Heart right ventricle (tissue), 16 donors: ENCODE measurements at regions not wholly inside any gene's neighbourhood (a gene's known extent, or its start where the extent isn't known, plus 50 kb on each side); places are given as distances from the start of the nearest gene placed in this dataset.

Source experiments
- ATAC-seq, 8 donors: fragments of 200-7000 bp; cut with Tn5 transposase; one replicate each; pipeline ENCODE4 v1.9.1; 2020; ENCODE audit warnings: mild to moderate bottlenecking in 8 of 8, moderate library complexity in 8 of 8, moderate number of reproducible peaks in 1 of 8
- DNase-seq, 2 donors: peaks; one replicate each; pipeline ENCODE4 v3.0.0-alpha.2; 2020
- H3K27ac ChIP-seq, 10 donors: fragments of 200-600 bp; sonication (generic) in 2 of 10; one replicate each; pipeline versions ENCODE4 v1.5.0 to v1.8.0; 2020 to 2022; ENCODE audit warnings: mild to moderate bottlenecking in 3 of 10
- H3K27me3 ChIP-seq, 7 donors: fragments of 200-600 bp; one replicate each; pipeline ENCODE4 v1.8.0; 2021 to 2022; ENCODE audit warnings: mild to moderate bottlenecking in 2 of 7
- H3K36me3 ChIP-seq, 9 donors: fragments of 200-600 bp; sonication (generic) in 1 of 9; one replicate each; pipeline versions ENCODE4 v1.5.0 to v1.8.0; 2020 to 2022; ENCODE audit warnings: mild to moderate bottlenecking in 2 of 9
- H3K4me1 ChIP-seq, 9 donors: fragments of 200-600 bp; sonication (generic) in 1 of 9; one replicate each; pipeline versions ENCODE4 v1.5.0 to v1.8.0; 2020 to 2022; ENCODE audit warnings: mild to moderate bottlenecking in 4 of 9
- H3K4me3 ChIP-seq, 10 donors: fragments of 200-600 bp; sonication (generic) in 2 of 10; one replicate each; pipeline versions ENCODE4 v1.5.0 to v1.8.0; 2020 to 2022; ENCODE audit warnings: mild to moderate bottlenecking in 7 of 10, moderate library complexity in 2 of 10
- H3K9me3 ChIP-seq, 11 donors: fragments of 200-600 bp in 10 of 11; sonication (generic) in 2 of 11; one replicate each; pipeline versions ENCODE4 v1.5.0 to v1.8.0; 2013 to 2022; ENCODE audit warnings: mild to moderate bottlenecking in 2 of 11, control low read depth in 1 of 11, moderate library complexity in 1 of 11
- WGBS, 2 donors: extraction: QIAGEN DNeasy Blood & Tissue Kit; methylation state at CpG; one replicate each; pipeline ENCODE4 v1.1.7; 2013; ENCODE audit warnings: inconsistent platforms in 1 of 2; 5-methylcytosine and 5-hydroxymethylcytosine counted together
- intact Hi-C, 10 donors: fragments of 100-400 bp; cut with DNase I; formaldehyde crosslinking; loops; one replicate each; pipeline versions ENCODE4 v1.11.1 to v1.14.2; 2022
- TF ChIP-seq, protein P1 (sequence below), 9 donors: fragments of 200-600 bp; sonication (generic) in 2 of 9; IDR thresholded peaks; one replicate each; pipeline versions ENCODE4 v1.5.0 to v1.8.0; 2021 to 2022; ENCODE audit warnings: antibody characterized with exemption in 9 of 9, mild to moderate bottlenecking in 5 of 9, moderate library complexity in 1 of 9
- donor health status: Arrhythmogenic right ventricular cardiomyopathy.
- donor health status: ischemic (EF 13 %, LVEDD 7.1; RV severe dilation, severe dysfunction).
- donor health status: healthy with polysubstance abuse.
- donor health status: DM: no; HTN: yes; CAD: no.
- donor health status: DM: no; HTN: no; CAD: no.
- donor health status: ischemic (EF 25% LVEDD 6.9; RV normal size, moderate dysfunction).
- donor health status: ischemic (EF 25% LVEDD 5.7; RV mildly dilated, moderate dysfunction).
- donor health status: healthy.
- donor health status: DM: yes; HTN: yes; CAD: no.
- donor health status: Ischemic cardiomyopathy.
- donor health status: ischemic (EF 35%, LVEDD 5.7; RV mildly dilated, moderate dysfunction).
- donor health status: nonischemic (EF 11% LVEDD 7.7; RV severe dilation, severe dysfunction).
- donor health status: DM: yes; HTN: yes; CAD: no.
- donor health status: PGD.
- donor health status: ischemic (EF 29% LVEDD 5.4; RV normal size, mild dysfunction).
- donor health status: nonischemic (EF 23%, LVEDD 6.1; RV moderate dilation, normal function).

DNA sequence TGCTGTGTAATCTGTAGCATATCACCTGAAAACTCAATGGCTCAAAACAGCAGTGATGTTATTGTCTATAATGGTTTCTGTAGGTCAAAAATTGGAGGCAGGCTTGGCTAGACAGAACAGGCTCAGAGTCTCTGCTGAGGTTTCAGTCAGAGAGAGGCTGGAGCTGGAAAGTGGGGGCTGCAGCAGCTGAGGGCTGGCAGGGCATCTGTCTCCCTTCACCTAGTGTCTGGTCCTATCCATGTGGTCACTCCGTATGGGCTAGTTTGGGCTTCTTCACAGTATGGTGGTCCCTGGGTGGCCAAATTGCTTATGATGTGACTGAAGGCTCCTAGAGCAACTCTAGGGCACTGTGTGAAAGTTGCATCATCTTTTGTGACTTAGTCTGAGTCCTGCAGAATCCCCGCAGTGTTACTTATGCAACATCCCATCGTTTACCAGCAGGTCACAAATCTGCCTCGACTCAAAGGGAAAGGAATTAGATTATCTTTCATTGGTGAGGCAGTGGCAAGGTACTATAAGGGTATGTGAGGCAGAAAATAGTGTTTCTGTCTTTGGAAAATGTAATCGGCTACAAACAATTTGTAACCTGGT, 497.0 kb downstream of the EPHA7 start:
- 63 to 74% methylated on average over 5 of the region's 5 CpGs for WGBS, 2 donors
- intact Hi-C loops: no loop called here

DNA sequence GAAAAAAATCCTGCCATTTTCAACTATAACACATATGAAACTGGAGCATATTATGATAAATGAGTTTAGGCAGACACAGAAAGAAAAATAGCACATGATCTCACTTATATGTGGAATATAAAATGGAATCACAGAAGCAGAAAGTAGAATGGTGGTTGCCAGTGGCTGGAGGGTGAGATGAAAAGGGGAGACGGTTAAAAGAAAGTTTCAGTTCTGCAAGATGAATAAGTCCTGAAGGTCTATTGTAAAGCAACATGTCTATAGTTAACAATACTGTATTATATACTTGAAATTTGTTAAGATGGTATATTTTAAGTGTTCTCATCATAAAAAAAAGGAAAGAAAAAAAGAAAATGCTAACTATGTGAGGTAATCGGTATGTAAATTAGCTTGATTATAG, 503.9 kb downstream of the EPHA7 start:
- no peaks in the 10 kb centered on the region for H3K36me3 ChIP-seq
- H3K27ac ChIP-seq: no peak overlapping the region
- intact Hi-C loops: no loop called here
- H3K4me1 ChIP-seq: no peaks in the 10 kb centered on the region
- no peak for DNase-seq
- ATAC-seq: no peak
- H3K4me3 ChIP-seq: no peak overlapping the region
- H3K27me3 ChIP-seq: no peaks in the 10 kb centered on the region
- H3K9me3 ChIP-seq: no peaks in the 10 kb centered on the region
- TF ChIP-seq, protein P1, sequence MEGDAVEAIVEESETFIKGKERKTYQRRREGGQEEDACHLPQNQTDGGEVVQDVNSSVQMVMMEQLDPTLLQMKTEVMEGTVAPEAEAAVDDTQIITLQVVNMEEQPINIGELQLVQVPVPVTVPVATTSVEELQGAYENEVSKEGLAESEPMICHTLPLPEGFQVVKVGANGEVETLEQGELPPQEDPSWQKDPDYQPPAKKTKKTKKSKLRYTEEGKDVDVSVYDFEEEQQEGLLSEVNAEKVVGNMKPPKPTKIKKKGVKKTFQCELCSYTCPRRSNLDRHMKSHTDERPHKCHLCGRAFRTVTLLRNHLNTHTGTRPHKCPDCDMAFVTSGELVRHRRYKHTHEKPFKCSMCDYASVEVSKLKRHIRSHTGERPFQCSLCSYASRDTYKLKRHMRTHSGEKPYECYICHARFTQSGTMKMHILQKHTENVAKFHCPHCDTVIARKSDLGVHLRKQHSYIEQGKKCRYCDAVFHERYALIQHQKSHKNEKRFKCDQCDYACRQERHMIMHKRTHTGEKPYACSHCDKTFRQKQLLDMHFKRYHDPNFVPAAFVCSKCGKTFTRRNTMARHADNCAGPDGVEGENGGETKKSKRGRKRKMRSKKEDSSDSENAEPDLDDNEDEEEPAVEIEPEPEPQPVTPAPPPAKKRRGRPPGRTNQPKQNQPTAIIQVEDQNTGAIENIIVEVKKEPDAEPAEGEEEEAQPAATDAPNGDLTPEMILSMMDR (IDR thresholded peaks at IDR 0.05): no peak
- WGBS, 2 donors: 94 to 96% methylated on average over 2 of the region's 2 CpGs

More for the DNA sequence above, 497.0 kb downstream of the EPHA7 start:
- Histone ChIP-seq H3K27ac (no peak overlapping the region), H3K9me3 (no peaks in the 10 kb centered on the region), H3K4me1 (no peaks in the 10 kb centered on the region), H3K27me3 (no peaks in the 10 kb centered on the region), H3K36me3 (no peaks in the 10 kb centered on the region), H3K4me3 (no peak overlapping the region)
- DNase-seq: no peak
- ATAC-seq: no peak
- TF ChIP-seq, protein P1 (IDR thresholded peaks at IDR 0.05): no peak

DNA sequence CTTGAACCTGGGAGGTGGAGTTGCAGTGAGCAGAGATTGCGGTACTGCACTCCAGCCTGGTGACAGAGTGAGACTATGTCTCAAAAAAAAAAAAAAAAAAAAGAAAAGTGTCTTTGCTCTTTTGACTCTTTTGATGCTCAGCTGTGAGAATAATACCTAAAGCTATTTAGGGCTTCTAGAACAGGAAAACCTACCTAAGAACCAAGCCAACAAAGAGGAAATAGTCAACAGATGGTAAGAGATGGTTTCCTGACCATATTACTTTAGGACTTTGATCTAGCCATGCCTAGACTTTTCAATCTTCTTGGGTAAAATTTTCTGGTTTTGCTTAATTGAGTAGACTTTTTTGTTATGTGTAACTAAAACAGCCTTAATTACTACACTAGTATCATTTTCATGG, 508.1 kb downstream of the EPHA7 start:
- Histone ChIP-seq H3K4me3 (no peak overlapping the region), H3K27me3 (no peaks in the 10 kb centered on the region), H3K9me3 (no peaks in the 10 kb centered on the region), H3K36me3 (no peaks in the 10 kb centered on the region), H3K27ac (no peak overlapping the region), H3K4me1 (no peaks in the 10 kb centered on the region)
- intact Hi-C loops: no loop called here
- no peak for ATAC-seq
- no peak for DNase-seq
- 86 to 100% methylated on average over 1 of the region's 1 CpG for WGBS, 2 donors
- TF ChIP-seq, protein P1 (IDR thresholded peaks at IDR 0.05): no peak

DNA sequence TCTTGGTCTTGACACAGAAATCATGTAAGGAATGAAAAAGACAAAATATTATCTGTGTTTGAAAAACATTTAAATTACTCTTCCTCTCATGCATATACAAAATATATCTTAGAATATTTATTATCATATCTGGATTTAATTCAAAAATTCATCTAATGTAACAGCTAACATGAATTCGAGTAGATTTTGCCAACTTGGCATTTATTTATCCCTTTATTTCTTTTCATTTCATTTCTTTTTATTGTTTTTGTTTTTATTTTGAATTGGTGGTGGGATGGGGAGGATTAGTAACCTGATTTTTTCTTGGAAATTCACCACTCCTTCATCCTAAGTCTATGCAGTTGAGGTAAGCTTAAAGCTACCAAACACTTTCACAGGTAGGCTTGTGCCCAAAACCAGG, 508.7 kb downstream of the EPHA7 start:
- Histone ChIP-seq H3K9me3 (no peaks in the 10 kb centered on the region), H3K27ac (no peak overlapping the region), H3K27me3 (no peaks in the 10 kb centered on the region), H3K4me1 (no peaks in the 10 kb centered on the region), H3K4me3 (no peak overlapping the region), H3K36me3 (no peaks in the 10 kb centered on the region)
- 64 to 82% methylated on average over 1 of the region's 1 CpG for WGBS, 2 donors
- DNase-seq (no peak), ATAC-seq (no peak)
- TF ChIP-seq, protein P1 (IDR thresholded peaks at IDR 0.05): no peak
- intact Hi-C loops: no loop called here
